Colonic mucosa (tissue), 4 donors: ENCODE measurements at regions not wholly inside any gene's neighbourhood (a gene's known extent, or its start where the extent isn't known, plus 50 kb on each side); places are given as distances from the start of the nearest gene placed in this dataset.
"Not testable (repeated sequence)": the region's sequence is repeated elsewhere in the genome, so short reads cannot be mapped to it uniquely, and the experiment has no call there.

Source experiments
- DNase-seq: peaks from one replicate; pipeline ENCODE4 v3.0.0-alpha.2; 2020
- H3K27ac ChIP-seq: fragments of 200-600 bp; one replicate; pipeline ENCODE4 v1.8.0; 2021
- H3K27me3 ChIP-seq: fragments of 200-600 bp; one replicate; pipeline ENCODE4 v1.8.0; 2021
- H3K36me3 ChIP-seq: fragments of 200-600 bp; one replicate; pipeline ENCODE4 v1.8.0; 2021
- H3K4me1 ChIP-seq: fragments of 200-600 bp; one replicate; pipeline ENCODE4 v1.8.0; 2021; ENCODE audit warnings: mild to moderate bottlenecking
- H3K4me3 ChIP-seq: fragments of 200-600 bp; one replicate; pipeline ENCODE4 v1.8.0; 2021
- H3K9ac ChIP-seq, 2 donors: one replicate each; pipeline ENCODE4 v1.7.0; 2013; ENCODE audit warnings: control low read depth in 2 of 2, low read depth in 2 of 2, low read length in 2 of 2
- H3K9me3 ChIP-seq: fragments of 200-600 bp; one replicate; pipeline ENCODE4 v1.8.0; 2021
- CTCF ChIP-seq: fragments of 200-600 bp; IDR thresholded peaks from one replicate; pipeline ENCODE4 v1.8.0; 2022; ENCODE audit warnings: antibody characterized with exemption, mild to moderate bottlenecking
- intact Hi-C: fragments of 100-400 bp; cut with DNase I; formaldehyde crosslinking; loops from one replicate; pipeline ENCODE4 v1.14.1; 2022
- donor health status: healthy.
- donor health status: DM: no; HTN: no; CAD: no.
- donor health status: DM: no; HTN: no; CAD: no.

- Histone ChIP-seq H3K36me3 (no peaks in the 10 kb centered on the region), H3K9me3 (peaks cover 5% of the 10 kb centered on the region), H3K27ac (no peak overlapping the region), H3K27me3 (no peaks in the 10 kb centered on the region), H3K4me1 (no peaks in the 10 kb centered on the region), H3K4me3 (no peak overlapping the region), H3K9ac (no peak overlapping the region)
- intact Hi-C loops: no loop called here
- no peak for DNase-seq
- no peak for TF ChIP-seq CTCF
Measured at GRCh38 chr11:50192743-50193142, 160.1 kb downstream of the OR4C45 start.

- H3K9ac ChIP-seq: no peak overlapping the region
- intact Hi-C loops: no loop called here
- H3K9me3 ChIP-seq: no peaks in the 10 kb centered on the region
- H3K4me1 ChIP-seq: no peaks in the 10 kb centered on the region
- no peak for TF ChIP-seq CTCF
- no peaks in the 10 kb centered on the region for H3K27me3 ChIP-seq
- no peak for DNase-seq
- H3K4me3 ChIP-seq: no peak overlapping the region
- H3K27ac ChIP-seq: no peak overlapping the region
- H3K36me3 ChIP-seq: no peaks in the 10 kb centered on the region
Measured at GRCh38 chr11:50214376-50214775, 181.7 kb downstream of the OR4C45 start.

GRCh38 chr11:50220651-50221050 lies 188.0 kb downstream of the OR4C45 start:
- no peak overlapping the region for H3K27ac ChIP-seq
- no peaks in the 10 kb centered on the region for H3K9me3 ChIP-seq

GRCh38 chr11:50238368-50238767 lies 205.7 kb downstream of the OR4C45 start:
- intact Hi-C loops: not testable (repeated sequence)

More at GRCh38 chr11:50220651-50221050, 188.0 kb downstream of the OR4C45 start:
- Histone ChIP-seq H3K4me1 (no peaks in the 10 kb centered on the region), H3K27me3 (no peaks in the 10 kb centered on the region), H3K9ac (no peak overlapping the region), H3K36me3 (no peaks in the 10 kb centered on the region), H3K4me3 (no peak overlapping the region)
- intact Hi-C loops: no loop called here
- TF ChIP-seq CTCF: no peak
- DNase-seq: no peak

GRCh38 chr11:50246183-50246582 lies 213.5 kb downstream of the OR4C45 start:
- no peaks in the 10 kb centered on the region for H3K36me3 ChIP-seq
- H3K4me3 ChIP-seq: no peak overlapping the region
- intact Hi-C loops: no loop called here
- no peaks in the 10 kb centered on the region for H3K9me3 ChIP-seq
- no peaks in the 10 kb centered on the region for H3K4me1 ChIP-seq
- no peak for DNase-seq
- no peaks in the 10 kb centered on the region for H3K27me3 ChIP-seq
- H3K27ac ChIP-seq: no peak overlapping the region
- TF ChIP-seq CTCF: no peak
- no peak overlapping the region for H3K9ac ChIP-seq

More at GRCh38 chr11:50238368-50238767, 205.7 kb downstream of the OR4C45 start:
- H3K4me1 ChIP-seq, H3K9ac ChIP-seq, H3K27me3 ChIP-seq, H3K27ac ChIP-seq, H3K36me3 ChIP-seq, H3K4me3 ChIP-seq, DNase-seq, H3K9me3 ChIP-seq: not testable (repeated sequence)

GRCh38 chr11:50246699-50247098 lies 214.0 kb downstream of the OR4C45 start:
- no peaks in the 10 kb centered on the region for H3K9me3 ChIP-seq
- no peaks in the 10 kb centered on the region for H3K27me3 ChIP-seq
- TF ChIP-seq CTCF: no peak
- H3K4me1 ChIP-seq: no peaks in the 10 kb centered on the region
- no peak for DNase-seq
- H3K9ac ChIP-seq: no peak overlapping the region
- H3K27ac ChIP-seq: no peak overlapping the region
- no peak overlapping the region for H3K4me3 ChIP-seq
- no peaks in the 10 kb centered on the region for H3K36me3 ChIP-seq
- intact Hi-C loops: no loop called here
